ENCODE measurements at regions not wholly inside any gene's neighbourhood (a gene's known extent, or its start where the extent isn't known, plus 50 kb on each side); places are given as distances from the start of the nearest gene placed in this dataset.

- DNase-seq (ENCODE audit: low spot score): no peak
Measured at GRCh38 chr2:134770702-134771101, 51.9 kb upstream of the TMEM163 start.

GRCh38 chr2:134771313-134771801, 52.6 kb upstream of the TMEM163 start:
- no peak for DNase-seq (ENCODE audit: low spot score)

GRCh38 chr2:134772493-134773169, 53.8 kb upstream of the TMEM163 start:
- DNase-seq (ENCODE audit: low spot score): no peak

GRCh38 chr2:134773335-134773734, 54.5 kb upstream of the TMEM163 start:
- DNase-seq (ENCODE audit: low spot score): peak; percentile 98

GRCh38 chr2:134773759-134774742, 55.3 kb upstream of the TMEM163 start:
- no peak for DNase-seq (ENCODE audit: low spot score)

- DNase-seq (ENCODE audit: low spot score): no peak
Measured at GRCh38 chr2:134774786-134775641, 56.2 kb upstream of the TMEM163 start.

GRCh38 chr2:134776836-134777235, 58.0 kb upstream of the TMEM163 start:
- no peak for DNase-seq (ENCODE audit: low spot score)

- no peak for DNase-seq (ENCODE audit: low spot score)
Measured at GRCh38 chr2:134777593-134777992, 58.8 kb upstream of the TMEM163 start.

- DNase-seq (ENCODE audit: low spot score): no peak
Measured at GRCh38 chr2:134778372-134778771, 59.6 kb upstream of the TMEM163 start.

GRCh38 chr2:134780972-134781371, 57.4 kb upstream of the ACMSD start:
- no peak for DNase-seq (ENCODE audit: low spot score)

- no peak for DNase-seq (ENCODE audit: low spot score)
Measured at GRCh38 chr2:134782107-134782506, 56.3 kb upstream of the ACMSD start.

GRCh38 chr2:134782792-134783191, 55.6 kb upstream of the ACMSD start:
- no peak for DNase-seq (ENCODE audit: low spot score)

GRCh38 chr2:134783912-134784311, 54.5 kb upstream of the ACMSD start:
- DNase-seq (ENCODE audit: low spot score): no peak

- DNase-seq (ENCODE audit: low spot score): no peak
Measured at GRCh38 chr2:134785659-134786430, 52.6 kb upstream of the ACMSD start.

GRCh38 chr2:134788417-134788816, 50.0 kb upstream of the ACMSD start:
- no peak for DNase-seq (ENCODE audit: low spot score)

All from cerebellar cortex (tissue), 1 donor.